ENCODE measurements at regions not wholly inside any gene's neighbourhood (a gene's known extent, or its start where the extent isn't known, plus 50 kb on each side); places are given as distances from the start of the nearest gene placed in this dataset.
"Not testable (repeated sequence)": the region's sequence is repeated elsewhere in the genome, so short reads cannot be mapped to it uniquely, and the experiment has no call there.

DNA sequence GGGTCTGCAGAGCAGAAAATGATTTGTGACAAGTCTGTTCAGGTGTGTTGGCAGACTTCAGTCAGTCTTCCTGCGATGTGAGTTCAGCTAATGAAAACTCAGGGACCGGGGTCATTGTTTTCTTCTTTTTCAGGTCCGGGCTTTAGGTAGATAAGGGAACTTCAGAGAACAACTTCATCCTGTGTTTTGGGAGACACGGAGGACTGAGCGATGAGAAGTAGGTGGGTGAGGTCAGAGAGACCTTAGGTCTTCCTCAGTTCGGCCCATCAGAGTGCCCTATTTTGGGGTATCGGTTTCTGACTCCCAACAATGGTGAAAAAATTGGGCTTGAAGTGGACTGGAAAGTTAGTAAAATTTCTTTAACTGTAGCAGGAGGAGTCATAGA, 88.9 kb upstream of the ATF7IP2 start:
- Histone ChIP-seq H3K4me3 (no peak overlapping the region), H3K4me1 (no peaks in the 10 kb centered on the region), H3K9me3 (no peaks in the 10 kb centered on the region), H3K36me3 (ENCODE audit: insufficient read depth in 1 of 2, low read depth in 1 of 2) (no peaks in the 10 kb centered on the region), H3K27me3 (ENCODE audit: insufficient read depth in 3 of 3, low read length in 2 of 3) (no peaks in the 10 kb centered on the region), H3K27ac (no peak overlapping the region)
- DNase-seq, result no peak
- intact Hi-C loops (cut with DNase I), result no loop called here
- no peak for ATAC-seq
- WGBS, 3 donors, result 86 to 92% (median 89%) methylated on average over 7 of the region's 7 CpGs
- TF ChIP-seq, protein P1, sequence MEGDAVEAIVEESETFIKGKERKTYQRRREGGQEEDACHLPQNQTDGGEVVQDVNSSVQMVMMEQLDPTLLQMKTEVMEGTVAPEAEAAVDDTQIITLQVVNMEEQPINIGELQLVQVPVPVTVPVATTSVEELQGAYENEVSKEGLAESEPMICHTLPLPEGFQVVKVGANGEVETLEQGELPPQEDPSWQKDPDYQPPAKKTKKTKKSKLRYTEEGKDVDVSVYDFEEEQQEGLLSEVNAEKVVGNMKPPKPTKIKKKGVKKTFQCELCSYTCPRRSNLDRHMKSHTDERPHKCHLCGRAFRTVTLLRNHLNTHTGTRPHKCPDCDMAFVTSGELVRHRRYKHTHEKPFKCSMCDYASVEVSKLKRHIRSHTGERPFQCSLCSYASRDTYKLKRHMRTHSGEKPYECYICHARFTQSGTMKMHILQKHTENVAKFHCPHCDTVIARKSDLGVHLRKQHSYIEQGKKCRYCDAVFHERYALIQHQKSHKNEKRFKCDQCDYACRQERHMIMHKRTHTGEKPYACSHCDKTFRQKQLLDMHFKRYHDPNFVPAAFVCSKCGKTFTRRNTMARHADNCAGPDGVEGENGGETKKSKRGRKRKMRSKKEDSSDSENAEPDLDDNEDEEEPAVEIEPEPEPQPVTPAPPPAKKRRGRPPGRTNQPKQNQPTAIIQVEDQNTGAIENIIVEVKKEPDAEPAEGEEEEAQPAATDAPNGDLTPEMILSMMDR (IDR thresholded peaks at IDR 0.05), result no peak

DNA sequence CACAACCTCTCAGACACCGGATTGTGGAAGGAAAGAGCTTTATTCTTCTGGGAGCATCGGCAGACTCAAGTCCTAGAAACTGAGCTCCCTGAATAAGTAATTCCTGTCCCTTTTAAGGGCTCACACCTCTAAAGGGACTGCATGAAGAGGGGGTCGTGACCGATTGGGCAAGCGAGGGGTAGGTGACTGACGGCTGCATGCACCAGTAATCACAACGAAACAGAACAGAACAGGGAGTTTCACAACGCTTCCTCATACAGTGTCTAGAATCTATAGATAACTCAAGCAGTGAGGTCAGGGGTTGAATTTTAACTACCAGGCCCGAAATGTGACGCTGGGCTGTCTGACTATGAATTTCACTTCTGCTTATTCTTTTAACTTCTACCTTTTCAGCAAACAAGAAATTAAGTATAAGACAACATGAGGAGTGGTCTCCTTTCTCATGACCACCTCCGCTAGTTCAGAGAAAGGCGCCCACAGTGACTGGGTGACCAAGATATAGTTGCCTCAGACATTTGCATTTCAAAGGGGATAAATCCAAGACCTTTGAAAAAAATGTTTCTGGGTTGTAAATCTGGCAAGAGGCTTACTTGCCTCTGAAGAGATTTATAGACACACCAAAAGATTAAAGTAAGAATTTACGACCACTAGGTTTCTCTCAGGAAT, 88.4 kb upstream of the ATF7IP2 start:
- no peak for ATAC-seq
- H3K4me3 ChIP-seq, result no peak overlapping the region
- no peaks in the 10 kb centered on the region for H3K36me3 ChIP-seq (ENCODE audit: insufficient read depth in 1 of 2, low read depth in 1 of 2)
- no peaks in the 10 kb centered on the region for H3K9me3 ChIP-seq
- intact Hi-C loops (cut with DNase I), result no loop called here
- H3K4me1 ChIP-seq, result no peaks in the 10 kb centered on the region
- no peaks in the 10 kb centered on the region for H3K27me3 ChIP-seq (ENCODE audit: insufficient read depth in 3 of 3, low read length in 2 of 3)
- TF ChIP-seq, protein P1 (IDR thresholded peaks at IDR 0.05), result no peak
- H3K27ac ChIP-seq, result no peak overlapping the region
- DNase-seq, result no peak
- 30 to 32% (median 31%) methylated on average over 13 of the region's 13 CpGs for WGBS, 3 donors

- DNase-seq, result no peak
- H3K27ac ChIP-seq, result no peak overlapping the region
- H3K36me3 ChIP-seq (ENCODE audit: insufficient read depth in 1 of 2, low read depth in 1 of 2), result no peaks in the 10 kb centered on the region
- no peaks in the 10 kb centered on the region for H3K27me3 ChIP-seq (ENCODE audit: insufficient read depth in 3 of 3, low read length in 2 of 3)
- intact Hi-C loops (cut with DNase I), result no loop called here
- no peaks in the 10 kb centered on the region for H3K4me1 ChIP-seq
- H3K9me3 ChIP-seq, result no peaks in the 10 kb centered on the region
- no peak for ATAC-seq
- TF ChIP-seq, protein P1 (IDR thresholded peaks at IDR 0.05), result no peak
- H3K4me3 ChIP-seq, result no peak overlapping the region
- 72 to 90% (median 87%) methylated on average over 3 of the region's 3 CpGs for WGBS, 3 donors
Observed at GRCh38 chr16:10300905-10301304, 85.0 kb upstream of the ATF7IP2 start.

GRCh38 chr16:10301547-10301946, 84.3 kb upstream of the ATF7IP2 start:
- ATAC-seq; H3K27me3 ChIP-seq (ENCODE audit: insufficient read depth in 3 of 3, low read length in 2 of 3); H3K9me3 ChIP-seq; DNase-seq; H3K4me3 ChIP-seq; intact Hi-C loops (cut with DNase I); H3K36me3 ChIP-seq (ENCODE audit: insufficient read depth in 1 of 2, low read depth in 1 of 2); H3K27ac ChIP-seq; H3K4me1 ChIP-seq: not testable (repeated sequence)
- WGBS, 3 donors, result 89% methylated on average over 6 of the region's 6 CpGs

GRCh38 chr16:10305912-10306311, 79.9 kb upstream of the ATF7IP2 start:
- Histone ChIP-seq H3K4me3 (no peak overlapping the region), H3K9me3 (no peaks in the 10 kb centered on the region), H3K36me3 (ENCODE audit: insufficient read depth in 1 of 2, low read depth in 1 of 2) (no peaks in the 10 kb centered on the region), H3K4me1 (no peaks in the 10 kb centered on the region), H3K27ac (no peak overlapping the region), H3K27me3 (ENCODE audit: insufficient read depth in 3 of 3, low read length in 2 of 3) (no peaks in the 10 kb centered on the region)
- 77 to 88% (median 80%) methylated on average over 4 of the region's 4 CpGs for WGBS, 3 donors
- DNase-seq, result no peak
- ATAC-seq, result no peak
- TF ChIP-seq, protein P1 (IDR thresholded peaks at IDR 0.05), result no peak
- intact Hi-C loops (cut with DNase I), result no loop called here

Measured in psoas muscle (tissue), 7 donors.